T-cell (primary cell): ENCODE measurements at regions not wholly inside any gene's neighbourhood (a gene's known extent, or its start where the extent isn't known, plus 50 kb on each side); places are given as distances from the start of the nearest gene placed in this dataset.
"Not testable (repeated sequence)": the region's sequence is repeated elsewhere in the genome, so short reads cannot be mapped to it uniquely, and the experiment has no call there.

Source experiments
- ATAC-seq, 4 experiments: fragments of 200-7000 bp in 3 of 4; fragments of 150-1000 bp in 1 of 4; cut with Tn5 transposase; replicated peaks in 1 of 4; 1 replicate in 3 of 4; 2 replicates in 1 of 4; pipeline ENCODE4 v1.10.0; 2021; ENCODE audit warnings: moderate library complexity in 3 of 4, mild to moderate bottlenecking in 2 of 4, moderate number of reproducible peaks in 1 of 4
- CTCF ChIA-PET, 2 donors: fragments of 300-600 bp; sonication (Branson Sonifier 250); formaldehyde crosslinking; loops; one replicate each; lab custom pipeline; 2022; ENCODE audit warnings: antibody characterized with exemption in 2 of 2; lab: Charles Lee
- POLR2A ChIA-PET, 2 donors: fragments of 300-600 bp; sonication (Branson Sonifier 250); formaldehyde crosslinking; loops; one replicate each; lab custom pipeline; 2022; ENCODE audit warnings: antibody characterized with exemption in 2 of 2; lab: Charles Lee
- DNase-seq, 35 experiments: peaks; one replicate each; pipeline versions ENCODE4 v3.0.0 to v3.0.0-alpha.2; 2013 to 2023
- H3K27ac ChIP-seq: one replicate; pipeline ENCODE4 v1.5.1; 2013; ENCODE audit warnings: low read length
- H3K27me3 ChIP-seq, 2 experiments: replicated peaks in 1 of 2; 1 replicate in 1 of 2; 2 replicates in 1 of 2; pipeline versions ENCODE4 v1.6.1 to v1.7.0; 2013; ENCODE audit warnings: low read length in 1 of 2, mixed read lengths in 1 of 2; ENCODE audit not compliant: control insufficient read depth in 2 of 2, insufficient read depth in 2 of 2; ENCODE audit errors: extremely low read depth in 1 of 2
- H3K36me3 ChIP-seq, 2 donors: 1 replicate in 1 of 2; 2 replicates in 1 of 2; pipeline versions ENCODE4 v1.6.1 to v1.7.0; 2013; ENCODE audit warnings: low read length in 1 of 2; ENCODE audit not compliant: control insufficient read depth in 2 of 2, insufficient read depth in 1 of 2; ENCODE audit errors: extremely low read depth in 1 of 2
- H3K4me1 ChIP-seq, 2 experiments: 1 replicate in 1 of 2; 2 replicates in 1 of 2; pipeline versions ENCODE4 v1.6.1 to v1.7.0; 2013; ENCODE audit warnings: low read length in 2 of 2, mixed read lengths in 1 of 2; ENCODE audit not compliant: insufficient read depth in 2 of 2, control insufficient read depth in 1 of 2; ENCODE audit errors: extremely low read depth in 1 of 2
- H3K4me3 ChIP-seq, 2 donors: 1 replicate in 1 of 2; 2 replicates in 1 of 2; pipeline versions ENCODE4 v1.5.1 to v1.7.0; 2013; ENCODE audit warnings: mild to moderate bottlenecking in 2 of 2, low read length in 1 of 2, moderate library complexity in 1 of 2; ENCODE audit not compliant: control insufficient read depth in 1 of 2; ENCODE audit errors: extremely low read depth in 1 of 2
- H3K9me3 ChIP-seq: 2 replicates; pipeline ENCODE4 v1.7.0; 2013
- H3K27ac Mint-ChIP-seq, 2 donors: one replicate each; pipeline ENCODE4 v1.8.0; 2020 to 2021; ENCODE audit warnings: mild to moderate bottlenecking in 2 of 2, mixed read lengths in 2 of 2
- H3K27me3 Mint-ChIP-seq, 2 donors: one replicate each; pipeline ENCODE4 v1.8.0; 2021 to 2022; ENCODE audit warnings: mixed read lengths in 2 of 2
- H3K36me3 Mint-ChIP-seq: one replicate; pipeline ENCODE4 v1.8.0; 2021; ENCODE audit warnings: mixed read lengths
- H3K4me1 Mint-ChIP-seq, 3 donors: one replicate each; pipeline ENCODE4 v1.8.0; 2020 to 2022; ENCODE audit warnings: mixed read lengths in 3 of 3, mild to moderate bottlenecking in 1 of 3
- H3K4me3 Mint-ChIP-seq, 3 donors: one replicate each; pipeline ENCODE4 v1.8.0; 2020 to 2022; ENCODE audit warnings: mild to moderate bottlenecking in 3 of 3, mixed read lengths in 3 of 3, moderate library complexity in 3 of 3
- H3K9me3 Mint-ChIP-seq, 3 donors: one replicate each; pipeline ENCODE4 v1.8.0; 2020 to 2022; ENCODE audit warnings: mixed read lengths in 3 of 3
- WGBS: methylation state at CpG from one replicate; pipeline ENCODE4 v1.1.5; 2013; ENCODE audit warnings: missing lambda C conversion rate; ENCODE audit not compliant: insufficient coverage; 5-methylcytosine and 5-hydroxymethylcytosine counted together

GRCh38 chr16:85515319-85515745 lies 97.8 kb upstream of the GSE1 start:
- no peak for ATAC-seq
- no peak overlapping the region for H3K4me3 Mint-ChIP-seq
- 86% methylated on average over 9 of the region's 13 CpGs for WGBS
- H3K9me3 Mint-ChIP-seq, result no peaks in the 10 kb centered on the region
- Histone ChIP-seq H3K27me3 (peaks cover 0 to 27% of the 10 kb centered on the region in 2 experiments), H3K27ac (no peak overlapping the region), H3K4me3 (no peak overlapping the region), H3K9me3 (no peaks in the 10 kb centered on the region), H3K4me1 (peaks cover 0 to 15% of the 10 kb centered on the region in 2 experiments), H3K36me3 (no peaks in the 10 kb centered on the region)
- H3K27ac Mint-ChIP-seq, result no peak overlapping the region
- H3K4me1 Mint-ChIP-seq, result peaks cover 0 to 2% (median 0%) of the 10 kb centered on the region in 3 donors
- peaks cover 0 to 2% of the 10 kb centered on the region in 2 donors for H3K27me3 Mint-ChIP-seq
- no peak for DNase-seq
- ChIA-PET CTCF (no interaction called here), POLR2A (no interaction called here)
- no peaks in the 10 kb centered on the region for H3K36me3 Mint-ChIP-seq

GRCh38 chr16:85515830-85516397 lies 97.2 kb upstream of the GSE1 start:
- Histone ChIP-seq H3K27me3 (peaks cover 0 to 27% of the 10 kb centered on the region in 2 experiments), H3K36me3 (no peaks in the 10 kb centered on the region), H3K27ac (no peak overlapping the region), H3K4me3 (no peak overlapping the region), H3K4me1 (peaks cover 0 to 15% of the 10 kb centered on the region in 2 experiments), H3K9me3 (no peaks in the 10 kb centered on the region)
- H3K9me3 Mint-ChIP-seq, result no peaks in the 10 kb centered on the region
- peaks cover 0 to 2% (median 0%) of the 10 kb centered on the region in 3 donors for H3K4me1 Mint-ChIP-seq
- CTCF ChIA-PET, result no interaction called here
- H3K4me3 Mint-ChIP-seq, result no peak overlapping the region
- H3K36me3 Mint-ChIP-seq, result no peaks in the 10 kb centered on the region
- H3K27ac Mint-ChIP-seq, result no peak overlapping the region
- peaks cover 0 to under 1% of the 10 kb centered on the region in 2 donors for H3K27me3 Mint-ChIP-seq
- no peak for DNase-seq
- no peak for ATAC-seq
- WGBS, result 91% methylated on average over 7 of the region's 12 CpGs
- POLR2A ChIA-PET, result no interaction called here

- no peaks in the 10 kb centered on the region for H3K36me3 ChIP-seq
- CTCF ChIA-PET, result no interaction called here
- Mint-ChIP-seq H3K36me3 (no peaks in the 10 kb centered on the region), H3K9me3 (no peaks in the 10 kb centered on the region), H3K27me3 (no peaks in the 10 kb centered on the region), H3K4me3 (no peak overlapping the region), H3K4me1 (peaks cover 0 to 2% (median 0%) of the 10 kb centered on the region in 3 donors), H3K27ac (no peak overlapping the region)
- ATAC-seq (no peak), DNase-seq (no peak)
- no peak overlapping the region for H3K4me3 ChIP-seq
- no peaks in the 10 kb centered on the region for H3K9me3 ChIP-seq
- POLR2A ChIA-PET, result no interaction called here
- H3K27ac ChIP-seq, result no peak overlapping the region
- peaks cover 0 to 15% of the 10 kb centered on the region in 2 experiments for H3K4me1 ChIP-seq
- WGBS, result 80% methylated on average over 2 of the region's 7 CpGs
- H3K27me3 ChIP-seq, result peaks cover 0 to 22% of the 10 kb centered on the region in 2 experiments
These were observed 96.0 kb upstream of the GSE1 start for GRCh38 chr16:85517154-85517553.

- no peaks in the 10 kb centered on the region for H3K36me3 ChIP-seq
- H3K4me3 ChIP-seq, result no peak overlapping the region
- H3K27me3 Mint-ChIP-seq, result no peaks in the 10 kb centered on the region
- DNase-seq, result no peak
- H3K9me3 Mint-ChIP-seq, result no peaks in the 10 kb centered on the region
- peaks cover 0 to 2% (median 0%) of the 10 kb centered on the region in 3 donors for H3K4me1 Mint-ChIP-seq
- H3K4me3 Mint-ChIP-seq, result no peak overlapping the region
- H3K4me1 ChIP-seq, result peaks cover 0 to 15% of the 10 kb centered on the region in 2 experiments
- no peak overlapping the region for H3K27ac Mint-ChIP-seq
- ATAC-seq, result no peak
- WGBS, result 89% methylated on average over 31 of the region's 38 CpGs
- POLR2A ChIA-PET, result no interaction called here
- no peaks in the 10 kb centered on the region for H3K36me3 Mint-ChIP-seq
- no peaks in the 10 kb centered on the region for H3K9me3 ChIP-seq
- peaks cover 0 to 22% of the 10 kb centered on the region in 2 experiments for H3K27me3 ChIP-seq
- no peak overlapping the region for H3K27ac ChIP-seq
- CTCF ChIA-PET, result no interaction called here
These were observed 95.5 kb upstream of the GSE1 start for GRCh38 chr16:85517563-85518179.

- peaks cover 0 to 25% of the 10 kb centered on the region in 2 experiments for H3K27me3 ChIP-seq
- H3K4me3 ChIP-seq, result no peak overlapping the region
- H3K36me3 ChIP-seq, result no peaks in the 10 kb centered on the region
- H3K9me3 ChIP-seq, result no peaks in the 10 kb centered on the region
- no peak overlapping the region for H3K4me3 Mint-ChIP-seq
- POLR2A ChIA-PET, result no interaction called here
- no peak overlapping the region for H3K27ac Mint-ChIP-seq
- peak in 1 of 4 experiments; percentile 43 for ATAC-seq
- 73% methylated on average over 11 of the region's 17 CpGs for WGBS
- DNase-seq, result peak in 18 of 35 experiments; percentile 10 to 50 (median 19)
- H3K4me1 Mint-ChIP-seq, result peaks cover 0 to 2% (median 0%) of the 10 kb centered on the region in 3 donors
- peaks cover 0 to 15% of the 10 kb centered on the region in 2 experiments for H3K4me1 ChIP-seq
- peak overlapping the region; percentile 79 for H3K27ac ChIP-seq
- peaks cover 0 to 2% of the 10 kb centered on the region in 2 donors for H3K27me3 Mint-ChIP-seq
- H3K36me3 Mint-ChIP-seq, result no peaks in the 10 kb centered on the region
- CTCF ChIA-PET, result no interaction called here
- H3K9me3 Mint-ChIP-seq, result no peaks in the 10 kb centered on the region
These were observed 94.6 kb upstream of the GSE1 start for GRCh38 chr16:85518398-85519049.

GRCh38 chr16:85519050-85519440 lies 94.1 kb upstream of the GSE1 start:
- H3K27ac ChIP-seq, result peak overlapping the region; percentile 79
- H3K36me3 Mint-ChIP-seq, H3K27ac Mint-ChIP-seq, H3K4me1 Mint-ChIP-seq, H3K9me3 Mint-ChIP-seq, H3K27me3 Mint-ChIP-seq, H3K9me3 ChIP-seq, H3K4me3 Mint-ChIP-seq, H3K4me3 ChIP-seq, H3K36me3 ChIP-seq, CTCF ChIA-PET, POLR2A ChIA-PET: not testable (repeated sequence)
- peak in 2 of 35 experiments; percentile 20 to 48 for DNase-seq
- peak in 1 of 4 experiments; percentile 45 for ATAC-seq
- H3K27me3 ChIP-seq, result peaks cover 0 to 24% of the 10 kb centered on the region in 2 experiments
- peaks cover 0 to 15% of the 10 kb centered on the region in 2 experiments for H3K4me1 ChIP-seq
- WGBS, result no CpG with 5 or more reads among the region's 5 CpGs
